ENCODE measurements at regions not wholly inside any gene's neighbourhood (a gene's known extent, or its start where the extent isn't known, plus 50 kb on each side); places are given as distances from the start of the nearest gene placed in this dataset.

DNA sequence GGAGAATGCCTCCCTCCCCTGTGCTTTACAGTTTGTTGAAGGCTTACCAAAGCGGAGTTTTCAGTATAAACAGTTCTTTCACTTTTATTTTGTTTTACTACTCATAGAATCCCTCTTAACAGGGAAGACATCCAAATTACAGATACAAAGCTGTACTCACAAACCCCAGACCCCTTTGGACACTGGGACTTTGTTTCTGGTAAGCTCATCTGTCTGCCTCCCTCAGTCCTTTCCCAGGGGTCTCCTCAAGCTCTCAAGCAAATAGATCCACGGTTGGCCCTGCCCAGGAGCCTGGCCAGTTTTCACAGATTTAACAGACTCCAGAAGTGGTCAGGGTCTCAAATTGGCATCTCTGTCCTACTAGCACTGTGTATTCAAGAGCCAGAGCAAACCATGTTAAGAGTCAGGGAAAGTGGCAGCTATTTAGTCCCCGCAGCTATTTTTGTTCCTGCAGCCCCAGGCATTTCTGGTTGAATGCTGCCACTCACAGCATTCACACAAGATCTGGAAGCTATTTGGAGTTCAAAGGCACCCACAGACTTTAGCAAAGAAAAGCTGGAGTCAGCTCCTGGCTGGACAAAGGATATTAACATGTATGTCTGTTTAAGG, 54.2 kb downstream of the TMEM100 start:
- no peak overlapping the region for H3K27ac Mint-ChIP-seq
- ATAC-seq, result no peak
- no peak for DNase-seq (ENCODE audit: low spot score in 2 of 2)
- no peaks in the 10 kb centered on the region for H3K36me3 Mint-ChIP-seq
- H3K9me3 Mint-ChIP-seq, result peaks cover 0 to 4% of the 10 kb centered on the region in 2 donors

DNA sequence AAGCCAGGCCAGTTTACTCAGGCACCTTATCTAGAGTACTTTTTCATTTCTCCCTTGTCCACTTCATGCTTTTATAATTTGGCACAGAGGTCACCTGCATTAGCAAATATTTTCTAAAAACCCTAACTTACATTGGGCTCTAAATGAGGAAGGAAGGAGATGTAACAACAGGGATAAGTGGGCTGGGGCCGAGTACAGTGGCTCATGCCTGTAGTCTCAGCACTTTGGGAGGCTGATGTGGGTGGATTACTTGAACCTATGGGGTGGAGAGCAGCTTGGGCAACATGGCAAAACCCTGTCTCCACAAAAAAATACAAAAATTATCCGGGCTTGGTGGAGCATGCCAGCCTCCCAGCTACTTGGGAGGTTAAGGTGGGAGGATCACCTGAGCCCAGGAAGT, 55.9 kb downstream of the TMEM100 start:
- ATAC-seq, result no peak
- Mint-ChIP-seq H3K36me3 (no peaks in the 10 kb centered on the region), H3K9me3 (no peaks in the 10 kb centered on the region), H3K27ac (no peak overlapping the region)
- no peak for DNase-seq (ENCODE audit: low spot score in 2 of 2)

DNA sequence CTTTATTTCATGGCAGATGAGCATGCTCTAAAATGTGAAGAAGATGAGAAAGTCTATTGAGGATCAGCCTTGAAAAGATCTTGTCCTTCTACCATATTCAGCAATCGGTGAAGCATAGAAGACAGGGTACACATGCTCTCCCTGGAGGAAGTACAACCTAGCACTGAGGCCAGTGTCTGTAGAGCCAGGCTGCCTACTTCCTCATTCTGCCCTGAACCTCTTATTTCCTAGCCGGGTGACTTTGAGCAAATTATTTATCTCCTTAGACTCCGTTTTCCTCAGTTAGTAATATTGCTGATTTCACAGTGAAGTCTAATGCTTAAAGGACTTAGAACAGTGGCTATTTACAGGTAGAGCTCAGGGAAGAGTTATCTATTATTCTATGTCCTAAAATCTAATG, 58.4 kb downstream of the TMEM100 start:
- ATAC-seq (no peak), DNase-seq (ENCODE audit: low spot score in 2 of 2) (no peak)
- no peaks in the 10 kb centered on the region for H3K36me3 Mint-ChIP-seq
- H3K27ac Mint-ChIP-seq, result no peak overlapping the region
- no peaks in the 10 kb centered on the region for H3K9me3 Mint-ChIP-seq

DNA sequence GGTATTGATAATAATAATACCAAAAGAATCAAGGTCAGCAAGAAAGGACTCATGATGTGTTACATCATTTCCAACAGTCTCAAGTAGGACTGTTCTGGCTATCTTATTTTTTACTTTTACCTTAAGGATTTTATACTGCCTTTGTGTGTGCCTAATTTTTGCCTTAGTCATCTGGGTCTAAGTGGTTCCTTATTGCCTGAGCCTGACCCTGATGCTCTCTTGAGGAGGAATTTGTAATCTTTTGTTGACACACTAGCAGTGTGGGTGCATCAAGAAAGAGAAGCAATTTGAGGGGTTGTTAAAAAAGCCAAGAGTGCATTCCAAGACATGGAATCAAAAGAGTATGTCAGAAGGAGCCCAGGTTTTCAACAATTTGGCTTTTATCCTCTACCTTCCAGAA, 59.3 kb downstream of the TMEM100 start:
- ATAC-seq, result no peak
- Mint-ChIP-seq H3K9me3 (no peaks in the 10 kb centered on the region), H3K36me3 (no peaks in the 10 kb centered on the region), H3K27ac (no peak overlapping the region)
- no peak for DNase-seq (ENCODE audit: low spot score in 2 of 2)

DNA sequence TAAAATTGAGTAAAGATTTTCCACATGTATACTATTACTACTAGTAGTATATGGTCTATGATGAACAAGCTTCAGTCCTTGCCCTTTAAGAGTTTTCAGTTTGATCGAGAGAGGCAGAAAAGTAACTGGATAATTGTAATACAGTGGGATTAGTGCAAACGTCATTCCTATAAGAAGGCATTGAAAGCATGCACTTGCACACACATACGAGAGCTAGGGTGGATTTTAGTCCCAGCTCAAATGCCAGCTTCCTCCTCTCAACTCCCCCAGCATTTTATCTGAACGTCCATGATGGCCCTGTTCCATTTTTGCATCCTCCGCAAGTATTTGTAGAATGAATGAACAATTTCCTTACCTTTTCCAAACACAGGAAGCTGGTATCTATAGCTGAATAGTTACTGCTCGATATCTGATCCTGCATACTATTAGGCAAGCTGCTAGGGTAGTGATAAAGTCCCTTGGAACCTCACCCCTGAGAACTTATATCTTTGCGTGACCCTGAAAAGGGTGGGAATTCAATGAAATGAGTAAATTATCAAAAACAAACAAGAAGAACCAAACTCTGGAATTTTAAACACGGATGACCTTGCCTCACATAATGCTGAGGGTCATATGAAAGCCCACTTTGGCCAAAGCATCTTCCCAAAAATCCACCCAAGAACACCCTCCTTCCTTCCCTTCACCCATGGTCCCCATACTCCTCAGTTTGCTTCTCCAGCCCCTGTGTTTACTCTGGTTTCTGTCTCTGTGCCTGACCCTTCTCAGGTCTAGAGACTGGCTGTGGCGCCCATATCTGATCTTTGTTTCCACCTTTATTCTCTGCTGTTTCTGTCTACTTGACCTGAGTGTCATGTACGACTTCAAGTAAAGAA, 60.5 kb downstream of the TMEM100 start:
- no peaks in the 10 kb centered on the region for H3K9me3 Mint-ChIP-seq
- no peak for ATAC-seq
- no peak for DNase-seq (ENCODE audit: low spot score in 2 of 2)
- H3K27ac Mint-ChIP-seq, result no peak overlapping the region
- H3K36me3 Mint-ChIP-seq, result no peaks in the 10 kb centered on the region

DNA sequence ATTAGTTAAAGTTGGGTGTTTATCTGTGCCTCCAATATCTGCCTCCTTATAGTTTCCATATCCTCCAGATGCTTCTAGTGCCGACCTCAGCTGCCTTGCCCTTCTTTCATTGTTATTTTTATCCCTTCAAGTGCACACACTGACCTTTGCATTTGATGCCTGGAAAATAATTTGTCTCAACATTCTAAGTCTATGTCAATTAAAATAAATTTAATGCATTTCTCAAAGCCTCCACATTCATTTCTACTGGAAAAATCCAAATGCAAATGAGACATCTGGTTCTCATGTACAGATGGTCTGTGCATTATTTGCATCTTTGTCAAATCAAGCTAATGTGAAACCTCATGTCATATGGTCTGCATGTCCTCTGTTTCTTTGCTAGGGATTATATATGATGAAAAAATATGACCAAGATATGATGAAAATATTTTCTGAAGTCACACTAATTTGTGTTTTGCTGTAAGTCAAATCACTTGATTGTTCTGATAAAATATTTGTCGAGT, 61.4 kb downstream of the TMEM100 start:
- Mint-ChIP-seq H3K27ac (no peak overlapping the region), H3K36me3 (no peaks in the 10 kb centered on the region), H3K9me3 (no peaks in the 10 kb centered on the region)
- ATAC-seq, result no peak
- no peak for DNase-seq (ENCODE audit: low spot score in 2 of 2)

DNA sequence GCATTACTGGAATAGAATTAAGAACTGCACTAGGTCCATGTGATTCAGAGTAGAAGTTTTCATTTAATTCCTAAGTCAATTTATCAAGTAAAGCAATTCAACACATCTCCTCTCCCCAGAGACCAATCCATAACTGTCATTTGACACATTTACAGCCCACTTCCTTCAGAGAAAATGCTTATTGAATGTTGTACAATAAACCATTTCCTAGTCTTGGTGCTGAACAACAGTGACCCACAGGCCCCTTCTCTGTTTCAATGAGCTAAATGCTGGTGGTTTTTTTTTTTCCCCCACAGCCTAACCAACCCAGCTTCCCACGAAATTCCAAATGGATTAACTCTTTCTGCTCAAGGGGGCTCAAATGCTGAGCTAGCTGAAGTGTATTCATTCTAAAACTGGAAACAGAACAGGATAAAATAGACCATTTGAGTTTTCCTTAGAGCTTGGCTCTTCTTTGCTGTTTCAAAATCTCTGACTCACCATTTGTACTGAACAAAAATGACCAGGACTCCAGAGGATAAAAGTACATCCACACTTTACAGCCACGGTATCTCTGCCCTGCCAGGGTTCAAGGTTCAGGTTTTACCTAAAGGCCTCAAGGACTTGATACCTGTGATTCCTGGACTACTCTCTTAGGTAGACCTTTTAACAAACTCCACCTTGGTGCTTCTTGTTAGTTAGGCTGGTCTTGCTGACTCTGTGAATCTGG, 62.3 kb downstream of the TMEM100 start:
- no peaks in the 10 kb centered on the region for H3K36me3 Mint-ChIP-seq
- no peaks in the 10 kb centered on the region for H3K9me3 Mint-ChIP-seq
- no peak for ATAC-seq
- no peak overlapping the region for H3K27ac Mint-ChIP-seq
- no peak for DNase-seq (ENCODE audit: low spot score in 2 of 2)

DNA sequence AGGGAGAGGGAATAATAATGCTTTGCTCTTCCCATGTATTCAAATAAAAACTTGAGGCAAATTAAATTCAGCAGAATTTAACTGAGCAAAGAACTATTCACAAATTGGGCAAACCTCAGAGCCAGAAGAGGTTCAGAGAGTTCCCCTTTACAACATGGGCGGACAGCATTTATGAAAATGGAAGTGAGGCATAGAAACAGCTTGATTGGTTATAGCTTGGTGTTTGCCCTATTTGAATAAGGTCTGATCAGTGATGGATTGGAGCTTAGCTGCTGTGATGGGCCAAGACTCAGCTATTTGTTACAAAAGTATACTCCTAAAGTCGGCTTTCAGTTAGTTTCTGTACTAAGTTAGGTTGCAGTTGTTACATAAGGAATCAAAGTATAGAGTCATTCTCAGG, 63.0 kb downstream of the TMEM100 start:
- Mint-ChIP-seq H3K27ac (no peak overlapping the region), H3K36me3 (no peaks in the 10 kb centered on the region), H3K9me3 (no peaks in the 10 kb centered on the region)
- DNase-seq (ENCODE audit: low spot score in 2 of 2) (no peak), ATAC-seq (no peak)

DNA sequence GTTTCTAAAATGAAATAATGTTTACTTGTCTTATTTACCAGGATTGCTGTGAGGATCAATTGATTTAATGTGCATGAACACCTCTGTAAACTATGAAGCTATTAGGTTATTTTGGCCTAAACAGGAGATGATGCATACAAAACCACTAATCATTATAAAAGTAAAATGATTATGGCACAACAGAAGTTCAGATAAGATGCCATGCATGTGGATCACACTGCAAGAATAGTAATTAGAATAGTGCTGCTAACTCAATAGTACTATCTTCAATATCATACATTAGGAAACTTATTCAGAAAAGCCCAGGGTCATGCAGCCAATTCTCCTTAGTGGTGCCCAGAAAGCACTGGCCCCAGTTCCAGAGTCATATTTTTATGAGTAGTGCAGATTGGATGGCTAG, 66.9 kb downstream of the TMEM100 start:
- Mint-ChIP-seq H3K27ac (no peak overlapping the region), H3K9me3 (no peaks in the 10 kb centered on the region)
- no peak for DNase-seq (ENCODE audit: low spot score in 2 of 2)

DNA sequence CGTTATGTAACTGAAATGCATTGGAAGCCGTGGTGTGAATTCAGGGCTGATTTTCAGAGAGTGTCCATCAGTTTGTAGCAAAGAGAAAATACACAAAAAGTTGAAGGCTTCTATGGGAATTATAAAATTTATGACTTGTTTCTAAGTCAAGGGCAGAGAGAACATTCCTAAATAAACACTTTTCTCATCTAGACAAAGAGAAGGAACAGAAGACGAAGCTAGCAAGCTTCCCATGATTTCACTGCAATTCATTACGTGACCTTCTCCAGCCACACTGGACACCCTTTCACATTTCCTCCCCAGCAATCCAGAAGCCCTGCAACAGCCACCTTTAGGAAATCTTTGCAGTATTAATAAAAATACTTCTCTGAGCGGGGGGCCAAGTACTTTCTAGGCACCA, 67.8 kb downstream of the TMEM100 start:
- Mint-ChIP-seq H3K36me3 (no peaks in the 10 kb centered on the region), H3K27ac (no peak overlapping the region), H3K9me3 (no peaks in the 10 kb centered on the region)
- DNase-seq (ENCODE audit: low spot score in 2 of 2), result no peak
- ATAC-seq, result no peak

More for the DNA sequence above, 66.9 kb downstream of the TMEM100 start:
- no peaks in the 10 kb centered on the region for H3K36me3 Mint-ChIP-seq
- no peak for ATAC-seq

DNA sequence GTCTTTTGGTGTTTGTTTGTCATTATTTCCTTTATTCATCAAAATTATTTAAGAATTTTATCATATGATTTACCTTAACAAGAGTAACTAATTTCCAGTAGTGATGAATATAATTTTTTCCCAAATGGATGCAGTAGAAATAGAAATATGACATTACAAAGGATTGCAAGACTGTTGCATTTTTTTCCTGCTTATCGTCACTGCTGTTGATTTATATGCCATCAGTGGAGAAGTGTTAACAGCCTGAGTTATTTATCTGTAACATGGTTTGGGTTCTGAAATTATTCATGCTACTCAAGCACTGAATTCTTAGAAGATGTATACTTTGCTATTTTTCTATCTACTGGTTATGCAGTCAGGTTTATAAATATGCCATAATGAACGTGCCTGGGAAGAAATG, 68.6 kb downstream of the TMEM100 start:
- ATAC-seq (no peak), DNase-seq (ENCODE audit: low spot score in 2 of 2) (no peak)
- Mint-ChIP-seq H3K9me3 (no peaks in the 10 kb centered on the region), H3K27ac (no peak overlapping the region), H3K36me3 (no peaks in the 10 kb centered on the region)

DNA sequence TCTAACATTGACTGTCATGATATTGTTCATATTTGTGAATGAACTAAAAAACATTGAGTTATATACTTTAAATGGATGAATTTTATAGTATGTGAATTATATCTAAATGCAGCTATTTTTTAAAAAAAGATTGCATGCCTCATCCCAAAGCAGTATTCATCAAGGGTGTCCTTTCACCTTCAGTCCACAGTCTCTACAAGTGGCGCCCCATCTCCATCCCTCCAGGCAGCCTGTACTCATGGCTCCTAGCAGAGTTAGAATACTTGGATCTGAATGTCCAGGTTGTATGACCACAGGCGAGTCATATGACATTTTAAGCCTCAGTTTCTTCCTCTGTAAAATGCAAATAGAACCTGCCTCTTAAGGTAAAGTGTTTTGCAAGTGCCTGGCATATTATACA, 69.8 kb downstream of the TMEM100 start:
- no peaks in the 10 kb centered on the region for H3K9me3 Mint-ChIP-seq
- no peak for ATAC-seq
- H3K36me3 Mint-ChIP-seq, result no peaks in the 10 kb centered on the region
- no peak overlapping the region for H3K27ac Mint-ChIP-seq
- DNase-seq (ENCODE audit: low spot score in 2 of 2), result no peak

DNA sequence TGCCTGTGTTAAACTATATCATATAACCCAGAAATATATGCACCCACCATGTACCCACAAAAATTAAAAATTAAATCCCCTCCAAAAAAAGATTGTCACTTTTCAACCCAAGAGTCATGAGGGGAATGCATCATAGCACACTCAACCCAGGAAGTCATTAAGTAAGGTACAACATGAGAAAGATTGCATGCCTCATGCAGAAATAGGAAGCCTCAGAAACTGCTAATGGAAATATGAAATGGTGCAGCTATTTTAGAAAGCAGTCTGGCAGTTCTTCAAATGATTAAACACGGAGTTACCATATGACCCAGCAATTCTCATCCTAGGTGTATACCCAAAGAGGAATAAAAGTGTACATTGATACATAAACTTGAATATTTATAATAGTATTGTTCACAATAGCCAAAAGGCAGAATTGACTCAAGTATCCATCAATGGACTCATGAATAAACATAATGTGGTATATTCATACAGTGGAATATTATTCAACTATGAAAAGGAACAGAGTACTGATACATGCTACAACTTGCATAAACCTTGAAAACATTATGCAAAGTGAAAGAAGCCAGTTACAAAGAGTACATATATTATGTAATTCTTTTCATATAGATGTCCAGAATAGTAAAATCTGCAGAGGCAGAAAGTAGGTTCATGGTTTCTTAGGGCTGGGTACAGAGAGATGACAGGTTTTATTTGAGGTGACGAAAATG, 70.4 kb downstream of the TMEM100 start:
- H3K9me3 Mint-ChIP-seq, result no peaks in the 10 kb centered on the region
- ATAC-seq, result peak in 1 of 2 donors; percentile 37
- no peak for DNase-seq (ENCODE audit: low spot score in 2 of 2)

DNA sequence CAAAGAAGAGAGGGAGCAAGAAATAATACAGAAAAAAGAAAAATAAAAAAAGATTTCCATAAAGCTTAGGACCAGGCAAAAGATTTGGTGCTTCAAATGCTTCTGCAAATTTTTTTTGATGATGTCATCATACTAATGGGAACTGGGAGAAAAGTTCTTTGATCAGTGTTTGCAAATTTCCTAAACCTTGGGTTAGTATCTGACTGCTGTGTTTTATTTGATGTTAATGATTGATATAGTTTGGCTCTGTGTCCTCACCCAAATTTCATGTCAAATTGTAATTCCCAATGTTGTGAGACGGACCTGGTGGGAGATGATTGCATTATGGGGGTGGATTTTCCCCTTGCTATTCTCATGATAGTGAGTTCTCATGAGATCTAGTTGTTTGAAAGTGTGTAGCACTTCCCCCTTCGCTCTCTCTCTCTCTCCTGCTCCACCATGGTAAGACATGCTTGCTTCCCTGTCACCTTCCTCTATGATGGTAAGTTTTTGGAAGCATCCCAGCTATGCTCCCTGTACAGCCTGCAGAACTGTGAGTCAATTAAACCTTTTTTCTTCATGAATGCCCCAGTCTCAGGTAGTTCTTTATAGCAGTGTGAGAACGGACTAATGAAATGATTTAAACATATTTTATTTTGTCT, 72.6 kb downstream of the TMEM100 start:
- H3K36me3 Mint-ChIP-seq, result no peaks in the 10 kb centered on the region
- DNase-seq (ENCODE audit: low spot score in 2 of 2) (no peak), ATAC-seq (no peak)
- H3K27ac Mint-ChIP-seq, result no peak overlapping the region
- H3K9me3 Mint-ChIP-seq, result no peaks in the 10 kb centered on the region

More for the DNA sequence above, 70.4 kb downstream of the TMEM100 start:
- H3K36me3 Mint-ChIP-seq, result no peaks in the 10 kb centered on the region
- H3K27ac Mint-ChIP-seq, result no peak overlapping the region

DNA sequence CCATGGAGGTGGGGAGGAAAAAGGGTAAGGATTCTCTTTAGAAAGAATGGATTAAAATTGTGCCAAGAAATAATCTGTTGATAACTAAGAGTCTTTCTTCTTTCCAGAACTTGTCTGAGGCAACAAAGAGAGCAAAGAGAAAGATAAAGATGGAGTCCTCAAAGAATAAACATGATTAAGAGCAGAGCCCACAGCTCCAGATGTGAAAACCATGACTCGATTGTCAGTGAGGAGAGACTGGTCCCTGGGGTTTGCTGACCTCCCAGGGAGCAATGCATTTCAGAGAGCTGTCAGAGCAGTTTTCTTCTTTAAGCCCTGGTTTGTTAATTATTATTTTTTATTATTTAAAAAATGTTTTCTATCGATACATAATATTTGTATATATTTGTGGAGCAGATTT, 74.6 kb downstream of the TMEM100 start:
- ATAC-seq, result no peak
- no peaks in the 10 kb centered on the region for H3K36me3 Mint-ChIP-seq

DNA sequence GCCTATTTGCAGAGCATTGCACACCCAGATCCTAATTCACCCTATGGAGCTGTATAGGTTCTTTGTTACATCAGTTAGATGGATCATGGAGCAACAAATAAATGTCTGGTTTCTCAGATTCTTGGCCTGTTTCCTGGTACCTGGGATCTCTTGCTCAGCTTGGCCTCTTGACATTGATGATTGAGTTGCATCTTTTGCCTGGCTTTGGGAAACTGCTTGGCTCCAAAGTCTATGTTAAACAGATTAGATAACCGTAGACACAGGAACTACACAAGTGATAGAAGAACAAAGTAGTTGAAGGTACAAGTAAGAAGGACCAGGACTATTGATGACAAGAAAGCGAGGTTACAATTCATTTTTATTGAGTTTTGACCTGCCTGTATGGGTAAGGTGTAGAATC, 77.3 kb downstream of the TMEM100 start:
- Mint-ChIP-seq H3K36me3 (no peaks in the 10 kb centered on the region), H3K9me3 (no peaks in the 10 kb centered on the region), H3K27ac (no peak overlapping the region)
- DNase-seq (ENCODE audit: low spot score in 2 of 2) (no peak), ATAC-seq (no peak)

More for the DNA sequence above, 74.6 kb downstream of the TMEM100 start:
- H3K27ac Mint-ChIP-seq, result no peak overlapping the region
- H3K9me3 Mint-ChIP-seq, result no peaks in the 10 kb centered on the region
- no peak for DNase-seq (ENCODE audit: low spot score in 2 of 2)

Measured in activated naive CD4-positive, alpha-beta T cell treated with anti-CD3 and anti-CD28 coated beads, Interleukin-2, amount 50 U/mL, for 72 hours (primary cell).